ENCODE measurements at regions not wholly inside any gene's neighbourhood (a gene's known extent, or its start where the extent isn't known, plus 50 kb on each side); places are given as distances from the start of the nearest gene placed in this dataset.
"Not testable (repeated sequence)": the region's sequence is repeated elsewhere in the genome, so short reads cannot be mapped to it uniquely, and the experiment has no call there.

DNA sequence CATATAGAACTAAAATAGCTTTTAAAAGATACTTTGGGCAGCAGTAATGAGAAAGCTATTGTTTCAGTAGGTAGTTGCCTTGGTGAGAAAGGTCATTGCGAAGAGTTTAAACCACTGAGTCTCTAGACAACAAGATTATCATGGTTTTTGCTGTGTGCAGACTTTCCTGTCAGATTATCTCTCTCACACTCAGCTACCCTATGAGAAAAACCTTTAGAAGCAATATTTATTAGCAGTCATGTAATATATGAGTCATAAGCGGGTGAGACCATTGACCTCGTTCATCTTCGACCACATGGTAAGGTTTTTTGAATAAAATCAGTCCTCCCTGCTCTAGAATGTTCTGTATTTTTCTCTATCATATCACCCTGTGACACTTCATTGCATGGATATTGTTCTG lies 59.9 kb downstream of the GPR65 start:
- no peak for DNase-seq

DNA sequence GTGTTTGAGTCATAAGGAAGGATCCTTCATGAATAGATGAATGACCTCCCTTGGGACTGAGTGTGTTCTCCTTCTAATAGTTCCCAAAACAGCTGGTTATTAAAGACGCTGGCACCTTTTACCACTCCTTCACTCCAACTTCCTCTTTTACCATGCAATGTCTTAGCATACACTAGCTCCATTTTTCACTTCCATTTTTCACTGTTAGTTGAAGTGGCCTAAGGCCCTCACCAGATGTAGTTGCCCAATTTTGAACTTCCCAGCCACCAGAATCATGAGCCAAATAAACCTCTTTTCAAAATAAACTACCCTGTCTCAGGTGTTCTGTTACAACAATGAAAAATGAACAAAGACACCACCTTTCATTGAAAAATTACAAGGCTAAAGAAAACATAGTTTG lies 64.7 kb downstream of the GPR65 start:
- DNase-seq, result no peak

DNA sequence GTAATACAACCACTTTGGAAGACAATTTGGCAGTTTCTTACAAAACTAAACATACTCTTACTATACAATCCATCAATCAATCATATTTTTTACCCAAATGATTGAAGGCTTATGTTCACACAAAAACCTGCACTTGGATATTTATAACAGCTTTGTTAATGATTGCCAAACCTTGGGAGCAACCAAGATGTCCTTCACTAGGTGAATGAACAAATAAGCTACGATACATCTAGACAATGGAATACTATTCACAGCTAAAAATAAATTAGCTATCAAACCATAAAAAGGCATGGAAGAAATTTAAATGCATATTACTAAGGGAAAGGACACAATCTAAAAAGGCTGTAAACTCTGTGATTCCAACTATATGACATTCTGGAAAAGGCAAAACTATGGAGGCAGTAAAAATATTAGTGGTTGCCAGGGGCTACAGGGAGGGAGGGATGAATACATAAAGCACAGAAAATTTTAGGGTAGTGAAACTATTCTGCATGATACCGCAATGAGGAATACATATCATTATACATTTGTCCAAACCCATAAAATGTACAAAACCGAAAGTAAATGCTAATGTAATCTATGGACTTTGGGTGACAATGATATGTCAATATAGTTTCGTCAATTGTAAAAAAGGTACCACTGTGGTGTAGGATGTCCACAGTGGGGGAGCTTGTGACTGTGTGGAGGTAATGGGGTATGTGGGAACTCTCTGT lies 70.5 kb downstream of the GPR65 start:
- DNase-seq, result no peak

DNA sequence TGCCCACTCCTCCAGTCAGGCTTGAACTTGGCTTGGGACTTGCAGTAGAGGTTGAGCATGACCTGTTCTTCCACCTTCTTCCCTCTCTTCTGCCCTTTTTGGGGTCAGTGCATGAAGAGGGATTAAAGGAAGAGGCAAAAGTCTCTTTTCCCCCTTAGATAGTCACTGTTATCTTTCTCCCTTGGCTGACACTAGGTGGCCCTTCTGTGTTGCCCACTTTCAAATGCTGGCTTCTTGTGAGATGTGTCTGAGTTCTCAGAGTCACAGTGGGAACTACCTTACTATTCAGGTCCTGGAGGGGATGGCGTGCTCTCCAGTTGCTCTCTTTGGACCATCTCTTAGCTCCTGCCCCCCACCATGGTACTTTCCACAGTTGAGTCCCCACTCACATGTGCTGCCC lies 73.6 kb downstream of the GPR65 start:
- DNase-seq, result no peak

DNA sequence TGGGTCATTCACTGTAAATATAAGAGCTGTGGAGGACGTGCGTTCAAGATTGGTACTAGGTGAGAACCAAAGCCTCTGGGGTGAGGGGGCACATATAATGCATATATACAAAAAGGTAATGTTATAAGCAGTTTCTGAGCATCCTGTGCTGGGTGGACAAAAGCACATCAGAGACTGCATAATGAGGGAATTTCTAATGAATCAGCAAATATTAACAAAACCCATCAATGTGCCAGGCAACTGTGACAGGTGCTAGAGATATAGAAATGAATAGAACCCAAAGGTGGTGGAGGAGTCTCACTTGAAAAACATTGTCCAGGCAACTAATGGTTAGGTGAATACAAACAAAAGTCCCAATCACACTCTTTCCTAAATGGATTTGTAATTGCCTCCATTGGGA lies 74.7 kb downstream of the GPR65 start:
- no peak for DNase-seq

DNA sequence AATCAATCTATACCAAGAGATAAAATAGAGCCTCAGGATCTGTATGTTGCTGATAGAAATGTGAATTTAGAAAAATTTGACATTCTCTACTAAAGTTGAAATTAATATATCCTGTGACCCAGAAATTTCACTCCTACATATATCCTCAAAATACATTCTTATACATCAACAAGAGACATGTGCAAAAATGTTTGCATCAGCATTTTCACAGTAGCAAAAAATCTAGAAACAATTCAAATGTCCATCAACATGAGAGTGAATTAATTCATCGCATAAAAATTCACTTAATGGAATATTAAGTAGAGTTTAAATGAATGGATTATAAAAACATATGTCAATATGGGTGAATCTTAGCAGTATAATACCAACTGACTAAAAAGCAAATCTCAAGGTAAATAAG lies 80.8 kb downstream of the GPR65 start:
- DNase-seq, result no peak

DNA sequence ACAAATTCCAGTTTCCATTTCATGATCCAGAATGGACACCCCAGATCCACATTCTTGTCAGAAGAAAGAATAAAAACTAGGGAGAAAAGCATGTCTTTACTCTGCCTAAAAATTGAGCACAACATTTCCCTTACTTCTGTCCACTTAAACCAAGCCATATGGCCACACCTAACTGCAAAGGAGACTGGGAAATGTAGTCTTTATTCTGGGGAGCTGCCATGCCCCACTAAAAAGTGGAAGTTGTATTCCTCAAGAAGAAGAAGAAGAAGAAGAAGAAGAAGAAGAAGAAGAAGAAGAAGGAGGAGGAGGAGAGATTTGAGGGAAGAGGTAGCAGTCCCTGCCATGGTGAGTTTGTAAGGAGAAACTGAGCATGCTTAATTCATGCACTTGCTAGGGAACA lies 84.5 kb downstream of the GPR65 start:
- no peak for DNase-seq

DNA sequence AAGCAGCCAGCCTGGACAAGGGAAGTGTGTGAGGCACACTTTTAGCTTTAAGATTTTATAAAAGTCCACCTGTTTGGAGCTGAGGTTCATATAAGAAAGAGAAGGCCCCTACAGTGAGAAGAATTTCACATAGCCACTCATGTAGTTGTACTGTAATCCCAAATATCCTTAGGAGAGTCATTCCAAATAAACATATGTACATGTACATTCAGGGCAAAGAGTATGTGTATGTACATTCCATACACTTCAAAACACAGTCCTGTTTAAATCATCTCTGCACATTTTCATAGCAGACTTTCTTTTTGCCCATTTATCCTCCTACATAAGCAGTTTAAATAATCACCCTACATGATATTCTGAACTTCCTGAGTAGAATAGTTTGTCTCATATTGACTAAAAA lies 87.6 kb downstream of the GPR65 start:
- no peak for DNase-seq

DNA sequence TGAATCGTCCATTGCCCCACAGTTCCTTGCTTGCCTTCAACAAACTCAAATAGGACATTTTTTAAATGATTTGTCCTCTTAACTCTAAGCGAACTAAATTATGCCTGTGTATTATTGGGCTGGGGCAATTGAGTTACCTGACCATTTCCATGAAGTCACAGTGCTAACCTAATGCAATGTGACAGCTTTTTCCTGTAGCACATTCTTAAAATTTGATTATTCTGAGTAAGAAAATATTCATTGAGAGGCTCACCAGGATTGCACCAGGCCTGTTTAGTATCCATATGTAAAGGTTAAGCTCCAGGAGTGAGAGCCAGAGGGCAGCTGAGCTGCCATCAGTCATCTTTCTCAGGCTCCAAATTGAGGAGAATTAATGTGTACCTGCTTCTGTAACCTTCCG lies 90.9 kb downstream of the GPR65 start:
- DNase-seq, result no peak

DNA sequence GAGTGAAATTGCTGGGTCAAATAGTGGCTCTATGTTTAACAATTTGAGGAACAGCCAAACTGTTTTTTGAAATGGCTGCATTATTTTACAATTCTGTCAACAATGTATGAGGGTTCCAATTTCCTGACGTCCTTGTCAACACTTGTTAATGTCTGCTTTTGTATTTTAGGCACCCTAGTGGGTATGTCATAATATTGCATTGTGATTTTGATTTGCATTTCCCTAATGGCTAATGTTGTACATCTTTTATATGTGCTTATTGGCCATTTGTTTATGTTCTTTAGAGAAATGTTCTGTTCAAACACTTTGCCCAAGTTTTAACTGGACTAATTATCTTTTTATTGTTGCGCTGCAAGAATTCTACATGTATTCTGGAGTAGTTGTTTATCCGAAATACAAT lies 93.2 kb downstream of the GPR65 start:
- no peak for DNase-seq

DNA sequence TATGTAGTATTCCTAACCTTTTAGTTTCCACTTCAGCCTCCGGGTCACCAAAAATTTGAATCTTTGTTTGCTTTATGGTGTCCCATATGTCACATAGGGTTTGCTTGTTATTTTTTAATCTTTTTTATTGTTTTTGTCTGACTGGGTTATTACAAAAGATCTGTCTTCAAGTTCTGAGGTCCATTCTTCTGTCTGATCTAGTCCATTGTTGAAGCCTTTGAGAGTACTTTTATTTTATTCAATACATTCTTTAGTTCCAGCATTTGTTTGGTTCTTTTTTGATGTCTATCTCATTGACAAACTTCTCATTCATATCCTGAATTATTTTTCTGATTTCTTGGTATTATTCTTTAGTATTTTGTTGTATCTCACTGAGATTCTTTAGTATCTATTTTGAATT lies 99.8 kb downstream of the GPR65 start:
- no peak for DNase-seq

DNA sequence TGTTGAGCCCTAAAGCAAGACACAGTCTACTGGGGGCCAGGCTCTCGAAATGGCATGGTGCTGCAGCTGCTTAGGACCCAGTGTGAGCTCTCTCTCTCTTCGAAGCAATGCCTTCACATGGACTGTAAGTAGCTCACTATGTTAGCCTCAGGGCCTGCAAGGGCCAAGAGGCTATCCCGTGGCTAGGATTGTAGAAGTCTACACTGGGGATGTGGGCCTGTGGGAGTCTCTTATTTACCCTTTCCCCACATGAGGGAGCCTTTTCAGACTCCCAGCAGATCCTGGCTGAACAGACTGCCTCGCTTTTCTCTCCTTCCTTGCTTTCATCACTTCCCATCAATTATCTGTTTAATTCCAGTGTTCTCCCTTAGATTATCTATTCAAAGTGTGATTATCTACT lies 101.4 kb downstream of the GPR65 start:
- DNase-seq, result no peak

DNA sequence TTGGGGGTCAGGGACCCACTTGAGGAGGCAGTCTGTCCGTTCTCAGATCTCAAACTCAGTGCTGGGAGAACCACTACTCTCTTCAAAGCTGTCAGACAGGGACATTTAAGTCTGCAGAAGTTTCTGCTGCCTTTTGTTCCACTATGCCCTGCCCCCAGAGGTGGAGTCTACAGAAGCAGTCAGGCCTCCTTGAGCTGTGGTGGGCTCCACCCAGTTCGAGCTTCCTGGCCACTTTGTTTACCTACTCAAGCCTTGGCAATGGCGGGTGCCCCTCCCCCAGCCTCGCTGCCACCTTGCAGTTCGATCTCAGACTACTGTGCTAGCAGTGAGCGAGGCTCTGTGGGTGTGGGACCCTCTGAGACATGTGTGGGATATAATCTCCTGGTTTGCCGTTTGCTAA lies 122.7 kb downstream of the GPR65 start:
- DNase-seq, result not testable (repeated sequence)

DNA sequence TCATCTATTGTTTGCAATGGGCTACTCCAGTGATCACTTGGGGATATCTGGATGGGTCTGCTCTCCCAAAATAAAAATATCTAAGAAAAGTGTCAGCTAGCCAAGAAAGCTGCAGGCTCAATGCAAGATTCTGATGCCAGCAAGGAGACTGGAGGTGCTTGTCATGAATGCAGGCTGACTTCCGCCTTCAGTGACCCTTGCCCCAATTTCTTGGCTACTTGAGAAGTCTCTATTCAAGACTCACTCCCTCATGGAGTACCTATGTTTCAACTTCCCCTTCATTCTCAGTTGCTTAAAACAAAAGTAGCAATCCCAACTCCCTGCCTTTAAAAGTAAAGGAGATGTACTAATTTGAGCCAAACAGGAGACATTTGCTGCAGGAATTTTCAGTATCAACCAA lies 123.9 kb downstream of the GPR65 start:
- DNase-seq, result no peak

DNA sequence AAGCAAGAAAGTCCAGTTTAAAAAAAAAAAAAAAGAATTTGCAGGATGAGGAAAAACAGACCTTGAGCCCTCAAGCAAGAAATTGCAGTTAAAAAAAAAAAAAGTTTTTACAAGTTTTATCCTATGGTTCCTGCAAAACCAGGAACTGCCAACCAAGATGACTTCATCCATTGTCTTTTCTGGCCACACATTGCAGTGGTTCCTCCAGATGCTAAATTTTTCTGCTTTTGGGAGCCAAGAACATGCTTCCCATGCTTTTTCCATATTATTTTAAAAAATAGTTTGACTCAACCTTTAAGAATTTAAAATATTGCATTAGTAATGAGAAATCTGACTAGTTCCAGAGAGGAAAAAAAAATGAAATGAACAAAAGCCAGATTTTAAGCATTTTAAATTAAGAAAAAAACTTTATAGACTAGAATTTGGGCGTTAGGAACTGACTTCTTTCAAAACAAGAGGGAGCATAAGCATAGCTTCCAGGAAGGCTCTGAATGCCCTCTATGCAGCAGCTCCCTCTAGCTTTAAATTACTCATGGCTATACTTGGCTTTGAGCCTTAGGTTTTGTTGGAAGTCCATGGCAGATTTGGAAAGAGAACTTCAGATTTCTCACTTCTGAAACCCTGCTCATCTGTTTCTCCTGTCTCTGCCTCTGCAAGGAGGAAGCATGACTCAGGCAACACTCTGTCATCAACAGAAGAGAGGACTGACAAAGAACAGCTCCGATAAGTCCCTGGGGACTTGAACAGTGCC lies 124.5 kb downstream of the GPR65 start:
- peak in 3 of 14 donors; percentile 7 to 13 (median 8) for DNase-seq

DNA sequence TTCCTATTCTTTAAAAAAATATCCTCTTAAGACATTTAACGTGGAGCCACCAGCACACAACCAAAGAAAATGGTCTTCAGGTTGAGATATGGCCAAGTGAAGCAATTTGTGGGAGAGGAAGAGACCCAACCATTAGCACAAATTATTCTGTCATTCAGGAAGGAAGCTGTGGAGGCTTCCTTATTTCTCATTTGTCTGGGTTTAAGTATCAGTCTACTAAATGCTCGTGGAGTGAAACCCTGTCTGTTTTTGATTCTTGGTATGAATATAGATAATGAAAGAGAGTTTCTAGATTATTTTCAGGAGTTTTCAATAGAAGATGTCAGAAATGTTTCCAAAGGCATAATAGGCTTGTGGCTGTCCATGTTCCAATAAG lies 125.1 kb downstream of the GPR65 start:
- DNase-seq, result no peak
